Panc1 (cell line): ENCODE measurements at regions not wholly inside any gene's neighbourhood (a gene's known extent, or its start where the extent isn't known, plus 50 kb on each side); places are given as distances from the start of the nearest gene placed in this dataset.

Experiments used
- POLR2AphosphoS5 ChIP-seq: IDR thresholded peaks from 2 replicates; pipeline ENCODE4 v1.6.1; 2012; ENCODE audit warnings: mild to moderate bottlenecking, low read depth, low read length, moderate library complexity
- TF ChIP-seq, protein P1 (sequence below): fragments of 450-650 bp; IDR thresholded peaks from 2 replicates; pipeline ENCODE4 v1.5.1; 2017; ENCODE audit warnings: mild to moderate bottlenecking
- TF ChIP-seq, protein P2 (sequence below), 2 experiments: IDR thresholded peaks; 2 replicates each; pipeline ENCODE4 v1.6.1; 2011 to 2012; ENCODE audit warnings: low read depth in 2 of 2, control low read depth in 1 of 2, low read length in 1 of 2, mild to moderate bottlenecking in 1 of 2, moderate library complexity in 1 of 2; ENCODE audit not compliant: insufficient read depth in 1 of 2

GRCh38 chr2:19232312-19232711 lies 126.1 kb downstream of the OSR1 start:
- TF ChIP-seq, protein P1, sequence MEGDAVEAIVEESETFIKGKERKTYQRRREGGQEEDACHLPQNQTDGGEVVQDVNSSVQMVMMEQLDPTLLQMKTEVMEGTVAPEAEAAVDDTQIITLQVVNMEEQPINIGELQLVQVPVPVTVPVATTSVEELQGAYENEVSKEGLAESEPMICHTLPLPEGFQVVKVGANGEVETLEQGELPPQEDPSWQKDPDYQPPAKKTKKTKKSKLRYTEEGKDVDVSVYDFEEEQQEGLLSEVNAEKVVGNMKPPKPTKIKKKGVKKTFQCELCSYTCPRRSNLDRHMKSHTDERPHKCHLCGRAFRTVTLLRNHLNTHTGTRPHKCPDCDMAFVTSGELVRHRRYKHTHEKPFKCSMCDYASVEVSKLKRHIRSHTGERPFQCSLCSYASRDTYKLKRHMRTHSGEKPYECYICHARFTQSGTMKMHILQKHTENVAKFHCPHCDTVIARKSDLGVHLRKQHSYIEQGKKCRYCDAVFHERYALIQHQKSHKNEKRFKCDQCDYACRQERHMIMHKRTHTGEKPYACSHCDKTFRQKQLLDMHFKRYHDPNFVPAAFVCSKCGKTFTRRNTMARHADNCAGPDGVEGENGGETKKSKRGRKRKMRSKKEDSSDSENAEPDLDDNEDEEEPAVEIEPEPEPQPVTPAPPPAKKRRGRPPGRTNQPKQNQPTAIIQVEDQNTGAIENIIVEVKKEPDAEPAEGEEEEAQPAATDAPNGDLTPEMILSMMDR: no peak
- no peak for TF ChIP-seq POLR2AphosphoS5
- TF ChIP-seq, protein P2, sequence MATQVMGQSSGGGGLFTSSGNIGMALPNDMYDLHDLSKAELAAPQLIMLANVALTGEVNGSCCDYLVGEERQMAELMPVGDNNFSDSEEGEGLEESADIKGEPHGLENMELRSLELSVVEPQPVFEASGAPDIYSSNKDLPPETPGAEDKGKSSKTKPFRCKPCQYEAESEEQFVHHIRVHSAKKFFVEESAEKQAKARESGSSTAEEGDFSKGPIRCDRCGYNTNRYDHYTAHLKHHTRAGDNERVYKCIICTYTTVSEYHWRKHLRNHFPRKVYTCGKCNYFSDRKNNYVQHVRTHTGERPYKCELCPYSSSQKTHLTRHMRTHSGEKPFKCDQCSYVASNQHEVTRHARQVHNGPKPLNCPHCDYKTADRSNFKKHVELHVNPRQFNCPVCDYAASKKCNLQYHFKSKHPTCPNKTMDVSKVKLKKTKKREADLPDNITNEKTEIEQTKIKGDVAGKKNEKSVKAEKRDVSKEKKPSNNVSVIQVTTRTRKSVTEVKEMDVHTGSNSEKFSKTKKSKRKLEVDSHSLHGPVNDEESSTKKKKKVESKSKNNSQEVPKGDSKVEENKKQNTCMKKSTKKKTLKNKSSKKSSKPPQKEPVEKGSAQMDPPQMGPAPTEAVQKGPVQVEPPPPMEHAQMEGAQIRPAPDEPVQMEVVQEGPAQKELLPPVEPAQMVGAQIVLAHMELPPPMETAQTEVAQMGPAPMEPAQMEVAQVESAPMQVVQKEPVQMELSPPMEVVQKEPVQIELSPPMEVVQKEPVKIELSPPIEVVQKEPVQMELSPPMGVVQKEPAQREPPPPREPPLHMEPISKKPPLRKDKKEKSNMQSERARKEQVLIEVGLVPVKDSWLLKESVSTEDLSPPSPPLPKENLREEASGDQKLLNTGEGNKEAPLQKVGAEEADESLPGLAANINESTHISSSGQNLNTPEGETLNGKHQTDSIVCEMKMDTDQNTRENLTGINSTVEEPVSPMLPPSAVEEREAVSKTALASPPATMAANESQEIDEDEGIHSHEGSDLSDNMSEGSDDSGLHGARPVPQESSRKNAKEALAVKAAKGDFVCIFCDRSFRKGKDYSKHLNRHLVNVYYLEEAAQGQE (IDR thresholded peaks at IDR 0.05; ENCODE audit: insufficient read depth in 1 of 2, low read depth in 2 of 2, low read length in 1 of 2): no peak
